ENCODE measurements at regions not wholly inside any gene's neighbourhood (a gene's known extent, or its start where the extent isn't known, plus 50 kb on each side); places are given as distances from the start of the nearest gene placed in this dataset.

DNA sequence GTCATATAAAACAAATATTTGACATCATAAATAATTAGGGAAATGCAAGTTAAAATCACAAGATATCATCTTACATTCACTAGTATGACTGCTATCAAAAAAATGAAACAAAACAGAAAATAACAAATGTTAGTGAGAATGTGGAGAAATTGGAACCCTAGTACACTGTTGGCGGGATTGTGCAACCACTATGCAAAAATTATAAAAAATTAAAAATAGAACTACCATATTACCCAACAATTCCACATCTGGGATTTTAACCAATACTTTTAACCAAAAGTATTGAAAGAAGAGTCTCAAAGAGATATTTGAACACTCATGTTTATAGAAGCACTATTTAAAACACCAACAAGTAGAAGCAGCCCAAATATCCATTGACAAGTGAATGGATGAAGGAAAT is 797.2 kb upstream of the ADAMTS5 start:
- Histone ChIP-seq H3K9me3 (ENCODE audit: control insufficient read depth, insufficient read depth, low read length) (peaks cover 4% of the 10 kb centered on the region), H3K4me1 (ENCODE audit: control insufficient read depth, low read length) (no peaks in the 10 kb centered on the region), H3K27me3 (ENCODE audit: control insufficient read depth, low read length) (no peaks in the 10 kb centered on the region), H3K36me3 (ENCODE audit: control insufficient read depth, low read length) (no peaks in the 10 kb centered on the region), H4K20me1 (ENCODE audit: control insufficient read depth, insufficient read depth, low read depth, low read length) (no peaks in the 10 kb centered on the region), H3F3A (ENCODE audit: control insufficient read depth, insufficient read depth) (no peaks in the 10 kb centered on the region), H3K4me2 (ENCODE audit: low read length) (no peak overlapping the region), H3K79me2 (ENCODE audit: control insufficient read depth, low read length) (no peaks in the 10 kb centered on the region), H3K9me2 (replicated peaks; ENCODE audit: control insufficient read depth, low read length) (no peaks in the 10 kb centered on the region), H3K27ac (ENCODE audit: low read depth, low read length) (no peak overlapping the region), H3K4me3 (ENCODE audit: low read length) (no peak overlapping the region)
- TF ChIP-seq, protein P1, sequence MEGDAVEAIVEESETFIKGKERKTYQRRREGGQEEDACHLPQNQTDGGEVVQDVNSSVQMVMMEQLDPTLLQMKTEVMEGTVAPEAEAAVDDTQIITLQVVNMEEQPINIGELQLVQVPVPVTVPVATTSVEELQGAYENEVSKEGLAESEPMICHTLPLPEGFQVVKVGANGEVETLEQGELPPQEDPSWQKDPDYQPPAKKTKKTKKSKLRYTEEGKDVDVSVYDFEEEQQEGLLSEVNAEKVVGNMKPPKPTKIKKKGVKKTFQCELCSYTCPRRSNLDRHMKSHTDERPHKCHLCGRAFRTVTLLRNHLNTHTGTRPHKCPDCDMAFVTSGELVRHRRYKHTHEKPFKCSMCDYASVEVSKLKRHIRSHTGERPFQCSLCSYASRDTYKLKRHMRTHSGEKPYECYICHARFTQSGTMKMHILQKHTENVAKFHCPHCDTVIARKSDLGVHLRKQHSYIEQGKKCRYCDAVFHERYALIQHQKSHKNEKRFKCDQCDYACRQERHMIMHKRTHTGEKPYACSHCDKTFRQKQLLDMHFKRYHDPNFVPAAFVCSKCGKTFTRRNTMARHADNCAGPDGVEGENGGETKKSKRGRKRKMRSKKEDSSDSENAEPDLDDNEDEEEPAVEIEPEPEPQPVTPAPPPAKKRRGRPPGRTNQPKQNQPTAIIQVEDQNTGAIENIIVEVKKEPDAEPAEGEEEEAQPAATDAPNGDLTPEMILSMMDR (IDR thresholded peaks at IDR 0.05; ENCODE audit: low read depth, low read length, poor library complexity, severe bottlenecking) = no peak
- TF ChIP-seq EZH2phosphoT487 (IDR thresholded peaks at IDR 0.05; ENCODE audit: borderline replicate concordance, low read length) = no peak

DNA sequence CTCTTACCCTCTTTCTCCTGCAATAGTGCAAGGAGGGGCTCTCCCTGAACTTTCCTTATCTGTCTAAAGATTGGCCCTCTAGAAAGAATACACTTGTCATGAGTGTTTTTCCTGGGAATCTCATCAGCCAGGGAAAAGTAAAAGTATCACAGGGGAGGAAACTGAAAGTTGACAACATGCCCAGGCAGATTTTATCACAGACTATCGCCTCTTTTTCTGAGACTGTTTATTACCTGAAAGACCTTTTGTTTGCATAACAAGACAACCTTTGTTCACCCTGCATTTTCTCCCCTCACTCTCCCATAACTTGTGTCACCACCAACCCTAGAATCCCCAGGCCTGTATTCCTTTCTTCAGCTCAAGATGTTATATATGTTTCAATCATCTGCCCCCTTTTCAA is 794.7 kb upstream of the ADAMTS5 start:
- Histone ChIP-seq H3K4me3 (ENCODE audit: low read length) (no peak overlapping the region), H3K27ac (ENCODE audit: low read depth, low read length) (no peak overlapping the region), H3K36me3 (ENCODE audit: control insufficient read depth, low read length) (no peaks in the 10 kb centered on the region), H3K4me1 (ENCODE audit: control insufficient read depth, low read length) (no peaks in the 10 kb centered on the region), H4K20me1 (ENCODE audit: control insufficient read depth, insufficient read depth, low read depth, low read length) (no peaks in the 10 kb centered on the region), H3K9me3 (ENCODE audit: control insufficient read depth, insufficient read depth, low read length) (peaks cover 12% of the 10 kb centered on the region), H3K27me3 (ENCODE audit: control insufficient read depth, low read length) (no peaks in the 10 kb centered on the region), H3K79me2 (ENCODE audit: control insufficient read depth, low read length) (no peaks in the 10 kb centered on the region), H3K4me2 (ENCODE audit: low read length) (no peak overlapping the region), H3F3A (ENCODE audit: control insufficient read depth, insufficient read depth) (no peaks in the 10 kb centered on the region), H3K9me2 (replicated peaks; ENCODE audit: control insufficient read depth, low read length) (no peaks in the 10 kb centered on the region)
- no peak for TF ChIP-seq EZH2phosphoT487 (IDR thresholded peaks at IDR 0.05; ENCODE audit: borderline replicate concordance, low read length)
- TF ChIP-seq, protein P1 (IDR thresholded peaks at IDR 0.05; ENCODE audit: low read depth, low read length, poor library complexity, severe bottlenecking) = no peak

DNA sequence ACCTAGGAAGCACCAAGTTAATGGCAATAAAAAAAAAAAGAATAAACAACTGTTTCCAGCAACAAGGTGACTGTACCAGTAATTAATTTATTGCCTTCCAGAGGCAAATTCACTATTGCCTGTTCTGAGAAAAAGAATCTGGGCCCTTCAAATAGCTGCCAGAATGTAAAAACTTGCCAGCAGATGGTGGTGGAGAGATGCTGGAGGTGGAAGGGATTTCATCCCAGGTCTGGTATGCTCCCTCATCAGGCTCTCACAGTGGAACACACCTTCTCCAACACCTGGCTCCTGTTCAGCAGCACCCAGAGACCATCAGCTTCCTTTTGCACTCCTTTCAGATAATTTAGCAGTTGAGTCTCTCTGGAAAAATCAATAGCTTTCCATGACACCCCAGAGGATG is 792.9 kb upstream of the ADAMTS5 start:
- no peaks in the 10 kb centered on the region for H3K27me3 ChIP-seq (ENCODE audit: control insufficient read depth, low read length)
- H4K20me1 ChIP-seq (ENCODE audit: control insufficient read depth, insufficient read depth, low read depth, low read length) = no peaks in the 10 kb centered on the region
- no peak overlapping the region for H3K27ac ChIP-seq (ENCODE audit: low read depth, low read length)
- peaks cover 12% of the 10 kb centered on the region for H3K9me3 ChIP-seq (ENCODE audit: control insufficient read depth, insufficient read depth, low read length)
- TF ChIP-seq, protein P1 (IDR thresholded peaks at IDR 0.05; ENCODE audit: low read depth, low read length, poor library complexity, severe bottlenecking) = no peak
- TF ChIP-seq EZH2phosphoT487 (IDR thresholded peaks at IDR 0.05; ENCODE audit: borderline replicate concordance, low read length) = no peak
- no peaks in the 10 kb centered on the region for H3K4me1 ChIP-seq (ENCODE audit: control insufficient read depth, low read length)
- no peaks in the 10 kb centered on the region for H3K79me2 ChIP-seq (ENCODE audit: control insufficient read depth, low read length)
- H3K9me2 ChIP-seq (replicated peaks; ENCODE audit: control insufficient read depth, low read length) = no peaks in the 10 kb centered on the region
- no peak overlapping the region for H3K4me2 ChIP-seq (ENCODE audit: low read length)
- no peak overlapping the region for H3K4me3 ChIP-seq (ENCODE audit: low read length)
- H3K36me3 ChIP-seq (ENCODE audit: control insufficient read depth, low read length) = no peaks in the 10 kb centered on the region
- no peaks in the 10 kb centered on the region for H3F3A ChIP-seq (ENCODE audit: control insufficient read depth, insufficient read depth)
